NCI-H345 (cell line): ENCODE measurements at regions not wholly inside any gene's neighbourhood (a gene's known extent, or its start where the extent isn't known, plus 50 kb on each side); places are given as distances from the start of the nearest gene placed in this dataset.

ENCODE experiments used
- DNase-seq: peaks from one replicate; lab custom pipeline; 2025; lab: John Stamatoyannopoulos, UW

DNA sequence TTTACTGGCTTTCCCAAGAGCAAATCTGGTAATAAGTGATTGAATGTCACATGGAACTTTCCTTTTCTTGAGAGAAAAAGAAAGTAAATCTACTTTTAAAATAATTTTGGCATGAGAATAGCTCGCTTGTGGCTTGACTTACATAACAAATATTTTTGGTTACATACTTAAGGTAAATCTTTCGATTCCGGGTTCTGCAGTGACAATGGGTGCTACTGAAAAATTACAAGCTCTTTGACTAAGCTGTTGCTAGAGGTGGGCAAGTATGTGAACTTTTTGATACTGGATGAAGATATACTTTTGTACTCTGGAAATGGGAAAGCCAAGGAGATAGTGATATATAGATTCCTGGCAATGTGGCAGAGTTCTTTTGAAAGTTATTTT is 51.9 kb upstream of the OTOL1 start:
- DNase-seq = no peak

- no peak for DNase-seq
Observed at GRCh38 chr3:161443921-161444693, 52.5 kb upstream of the OTOL1 start.

- no peak for DNase-seq
Observed at GRCh38 chr3:161430307-161430706, 59.0 kb upstream of the SPTSSB start.

DNA sequence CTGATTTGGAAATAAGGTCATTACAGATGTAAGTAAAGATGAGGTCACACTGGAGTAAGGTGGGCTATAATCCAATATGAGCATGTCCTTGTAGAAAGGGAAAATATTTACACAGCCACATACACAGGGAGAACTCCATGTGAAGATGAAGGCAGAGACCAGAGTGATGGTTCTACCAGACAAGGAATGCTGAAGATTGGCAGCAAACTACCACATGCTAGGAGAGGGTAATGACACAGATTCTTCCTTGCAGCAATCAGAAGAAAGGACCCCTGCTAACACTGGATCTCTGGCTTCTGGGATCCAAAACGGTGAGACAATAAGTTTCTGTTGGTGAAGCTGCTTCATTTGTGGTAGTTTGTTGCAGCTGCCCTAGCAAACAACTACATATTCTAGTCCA is 56.0 kb upstream of the SPTSSB start:
- DNase-seq = no peak

- no peak for DNase-seq
Observed at GRCh38 chr3:161426758-161427157, 55.4 kb upstream of the SPTSSB start.

- DNase-seq = peak; percentile 39
Observed at GRCh38 chr3:161423911-161424522, 52.7 kb upstream of the SPTSSB start.

DNA sequence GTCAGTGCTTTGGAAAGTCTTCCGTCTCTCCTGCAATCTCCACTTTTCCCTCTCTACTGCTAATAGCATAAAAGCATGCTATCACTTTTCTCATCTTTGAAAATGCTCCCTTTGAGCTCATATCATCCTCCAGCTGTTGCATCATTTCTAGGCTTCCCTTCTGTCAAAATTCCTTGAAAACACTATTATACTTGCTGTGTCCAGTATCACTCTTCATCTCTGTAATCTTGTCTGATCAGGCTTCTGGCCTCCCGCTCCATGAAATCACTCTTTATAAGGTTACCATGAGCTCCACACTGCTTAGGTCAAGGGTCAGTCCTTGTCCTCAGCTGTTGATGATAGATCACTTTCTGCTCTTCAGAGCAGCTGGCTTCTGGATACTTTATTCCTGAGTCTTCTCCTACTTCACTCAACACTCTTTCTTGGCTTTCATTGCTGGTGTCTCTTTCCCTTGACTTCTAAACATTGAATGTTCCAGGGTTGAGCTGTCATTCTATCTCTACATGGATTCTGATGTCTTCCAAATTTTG is 50.9 kb upstream of the SPTSSB start:
- no peak for DNase-seq
